K562 (cell line): ENCODE measurements at regions not wholly inside any gene's neighbourhood (a gene's known extent, or its start where the extent isn't known, plus 50 kb on each side); places are given as distances from the start of the nearest gene placed in this dataset.

ENCODE experiments used
- ARID2 ChIP-seq: fragments of 450-650 bp; IDR thresholded peaks from 2 replicates; pipeline ENCODE4 v1.6.1; 2017; ENCODE audit warnings: antibody characterized with exemption, mild to moderate bottlenecking
- BCL6 ChIP-seq: fragments of 250-450 bp; sonication (Bioruptor Pico); IDR thresholded peaks from 2 replicates; pipeline ENCODE4 v1.4.0; 2020
- BRD4 ChIP-seq: fragments of 200-600 bp; sonication (generic); IDR thresholded peaks from 2 replicates; pipeline ENCODE4 v1.6.1; 2017; ENCODE audit warnings: inconsistent platforms
- C11orf30 ChIP-seq: fragments of 450-650 bp; IDR thresholded peaks from 2 replicates; pipeline ENCODE4 v1.6.1; 2016; ENCODE audit warnings: low read depth, mild to moderate bottlenecking
- CBFB ChIP-seq: sonication (generic); formaldehyde crosslinking; IDR thresholded peaks from 2 replicates; pipeline ENCODE4 v1.4.0; 2020; ENCODE audit warnings: mild to moderate bottlenecking, missing genetic modification reagents
- CEBPB ChIP-seq: fragments of 450-650 bp; IDR thresholded peaks from 2 replicates; pipeline ENCODE4 v1.6.1; 2016; ENCODE audit warnings: missing genetic modification characterization, missing compliant biosample characterization
- CREB3L1 ChIP-seq: fragments of 450-650 bp; IDR thresholded peaks from 2 replicates; pipeline ENCODE4 v1.6.1; 2014; ENCODE audit warnings: low read depth, mild to moderate bottlenecking, moderate library complexity, borderline replicate concordance
- ELK3 ChIP-seq: fragments of 450-650 bp; formaldehyde crosslinking; IDR thresholded peaks from 2 replicates; pipeline ENCODE4 v1.4.0; 2020; ENCODE audit warnings: mild to moderate bottlenecking
- FOSL1 ChIP-seq: fragments of 200-800 bp; sonication (Bioruptor generic); conservative IDR thresholded peaks from 2 replicates; pipeline ENCODE4 v1.6.1; 2016; ENCODE audit warnings: missing genetic modification characterization, missing compliant biosample characterization
- FOXK2 ChIP-seq, 2 experiments: fragments of 450-650 bp; IDR thresholded peaks in 1 of 2; conservative IDR thresholded peaks in 1 of 2; 2 replicates each; pipeline ENCODE4 v1.6.1; 2016; ENCODE audit warnings: low read depth in 2 of 2, mild to moderate bottlenecking in 1 of 2
- GATAD2A ChIP-seq: fragments of 450-650 bp; IDR thresholded peaks from 2 replicates; pipeline ENCODE4 v1.6.1; 2017
- HIVEP1 ChIP-seq: fragments of 250-450 bp; sonication (Bioruptor Pico); IDR thresholded peaks from 2 replicates; pipeline ENCODE4 v1.4.0; 2020; ENCODE audit warnings: mild to moderate bottlenecking
- HMGN3 ChIP-seq: IDR thresholded peaks from 2 replicates; pipeline ENCODE4 v1.6.1; 2011; ENCODE audit warnings: borderline replicate concordance, low read depth, mild to moderate bottlenecking, mixed read lengths, low read length; ENCODE audit not compliant: insufficient read length; ENCODE audit errors: extremely low read depth
- JUN ChIP-seq, 2 experiments: sonication (generic) in 1 of 2; formaldehyde crosslinking in 1 of 2; IDR thresholded peaks; 2 replicates each; pipeline versions ENCODE4 v1.6.1 to v1.8.0; 2012 to 2022; ENCODE audit warnings: borderline replicate concordance in 2 of 2, mild to moderate bottlenecking in 2 of 2, improper control_type of control experiment in 1 of 2, low read depth in 1 of 2, low read length in 1 of 2, missing genetic modification reagents in 1 of 2
- KDM1A ChIP-seq, 2 experiments: fragments of 450-650 bp; IDR thresholded peaks; 2 replicates each; pipeline ENCODE4 v1.6.1; 2016; ENCODE audit warnings: mild to moderate bottlenecking in 2 of 2
- LCOR ChIP-seq: sonication (generic); formaldehyde crosslinking; IDR thresholded peaks from 2 replicates; pipeline ENCODE4 v1.8.0; 2022; ENCODE audit warnings: mild to moderate bottlenecking, missing genetic modification reagents
- NFRKB ChIP-seq: fragments of 450-650 bp; IDR thresholded peaks from 2 replicates; pipeline ENCODE4 v1.6.1; 2016; ENCODE audit warnings: low read depth
- PBX2 ChIP-seq, 2 experiments: IDR thresholded peaks in 1 of 2; conservative IDR thresholded peaks in 1 of 2; 2 replicates each; pipeline ENCODE4 v1.6.1; 2016; ENCODE audit warnings: low read depth in 2 of 2, mild to moderate bottlenecking in 1 of 2, missing compliant biosample characterization in 1 of 2, missing genetic modification characterization in 1 of 2, moderate library complexity in 1 of 2
- RBM25 ChIP-seq: fragments of 200-400 bp; formaldehyde crosslinking; IDR thresholded peaks from 2 replicates; pipeline ENCODE4 v1.6.1; 2018; ENCODE audit warnings: low read length, low read depth, moderate library complexity; ENCODE audit not compliant: severe bottlenecking
- RFX5 ChIP-seq: IDR thresholded peaks from 2 replicates; pipeline ENCODE4 v1.6.1; 2011; ENCODE audit warnings: low read depth, mild to moderate bottlenecking, improper control_type of control experiment, low read length
- SMAD4 ChIP-seq: fragments of 250-450 bp; sonication (Bioruptor Pico); conservative IDR thresholded peaks from 2 replicates; pipeline ENCODE4 v1.8.0; 2021; ENCODE audit warnings: inconsistent platforms, mild to moderate bottlenecking, moderate library complexity
- SMARCB1 ChIP-seq: IDR thresholded peaks from 2 replicates; pipeline ENCODE4 v1.6.1; 2011; ENCODE audit warnings: improper control_type of control experiment, low read depth; ENCODE audit not compliant: insufficient read length
- SMARCE1 ChIP-seq: fragments of 450-650 bp; IDR thresholded peaks from 2 replicates; pipeline ENCODE4 v1.7.1; 2016; ENCODE audit warnings: mild to moderate bottlenecking
- SNIP1 ChIP-seq: fragments of 450-650 bp; IDR thresholded peaks from 2 replicates; pipeline ENCODE4 v1.7.1; 2017; ENCODE audit warnings: low read depth, mild to moderate bottlenecking
- ZNF324 ChIP-seq: fragments of 250-450 bp; sonication (Bioruptor Pico); IDR thresholded peaks from 2 replicates; pipeline ENCODE4 v1.4.0; 2020; ENCODE audit warnings: mild to moderate bottlenecking
- ZNF347 ChIP-seq: fragments of 450-650 bp; formaldehyde crosslinking; IDR thresholded peaks from 2 replicates; pipeline ENCODE4 v1.4.0; 2020; ENCODE audit warnings: low read depth, mild to moderate bottlenecking, moderate library complexity

- TF ChIP-seq FOSL1 (tag): peak; percentile 93
- TF ChIP-seq RBM25: no peak
- no peak for TF ChIP-seq ZNF347 (CRISPR knock-in tag)
- TF ChIP-seq PBX2 (CRISPR knock-in tag; IDR thresholded peaks at IDR 0.05; ENCODE audit: low read depth): no peak
- peak; percentile 78 for TF ChIP-seq PBX2 (tag; conservative IDR thresholded peaks at IDR 0.05; ENCODE audit: low read depth)
- no peak for TF ChIP-seq ZNF324 (CRISPR knock-in tag)
- TF ChIP-seq ELK3 (CRISPR knock-in tag): no peak
- TF ChIP-seq HMGN3: no peak
- TF ChIP-seq SMARCB1: no peak
- peak; percentile 76; the same call in 1 of the 2 replicates for TF ChIP-seq JUN (IDR thresholded peaks at IDR 0.05; ENCODE audit: borderline replicate concordance, low read depth, low read length)
- no peak for TF ChIP-seq JUN (CRISPR knock-in tag; IDR thresholded peaks at IDR 0.05; ENCODE audit: borderline replicate concordance)
- no peak for TF ChIP-seq HIVEP1 (CRISPR knock-in tag)
- no peak for TF ChIP-seq CREB3L1
- TF ChIP-seq GATAD2A: no peak
- TF ChIP-seq SNIP1: no peak
- TF ChIP-seq NFRKB: no peak
- TF ChIP-seq ARID2: no peak
- TF ChIP-seq BCL6: no peak
- no peak for TF ChIP-seq FOXK2 (conservative IDR thresholded peaks at IDR 0.05 in 1 of 2, IDR thresholded peaks at IDR 0.05 in 1 of 2; ENCODE audit: low read depth in 2 of 2)
- TF ChIP-seq BRD4: no peak
- TF ChIP-seq RFX5: no peak
- no peak for TF ChIP-seq CBFB (CRISPR knock-in tag)
- 0 out of 2 replicates have a peak, but pooled peaks have one; percentile 38 for TF ChIP-seq SMAD4 (CRISPR knock-in tag)
- TF ChIP-seq CEBPB: no peak
- peak; percentile 87 to 89 for TF ChIP-seq KDM1A (IDR thresholded peaks at IDR 0.05)
- TF ChIP-seq C11orf30: peak; percentile 44; the same call in 1 of the 2 replicates
- TF ChIP-seq SMARCE1: peak; percentile 81; the same call in 1 of the 2 replicates
- no peak for TF ChIP-seq LCOR (CRISPR knock-in tag)
These were observed 118.9 kb upstream of the ELL2 start (continued) for GRCh38 chr5:96080557-96080956.
